Mesothelial cell of epicardium (in vitro differentiated cells): ENCODE measurements at regions not wholly inside any gene's neighbourhood (a gene's known extent, or its start where the extent isn't known, plus 50 kb on each side); places are given as distances from the start of the nearest gene placed in this dataset.

ENCODE experiments used
- DNase-seq, 2 experiments: peaks; one replicate each; pipeline ENCODE4 v3.0.0; 2021; ENCODE audit warnings: low spot score in 2 of 2; ENCODE audit not compliant: unreplicated experiment in 2 of 2
- H3K27ac Mint-ChIP-seq: 2 replicates; pipeline ENCODE4 v1.8.0; 2021; ENCODE audit warnings: mixed read lengths
- H3K27me3 Mint-ChIP-seq: 2 replicates; pipeline ENCODE4 v1.8.0; 2021; ENCODE audit warnings: low read depth, mixed read lengths
- H3K36me3 Mint-ChIP-seq: 2 replicates; pipeline ENCODE4 v1.8.0; 2021; ENCODE audit warnings: mixed read lengths
- H3K4me1 Mint-ChIP-seq: 2 replicates; pipeline ENCODE4 v1.8.0; 2021; ENCODE audit warnings: mixed read lengths
- H3K4me3 Mint-ChIP-seq: 2 replicates; pipeline ENCODE4 v1.8.0; 2021; ENCODE audit warnings: mild to moderate bottlenecking, moderate library complexity, mixed read lengths
- H3K9me3 Mint-ChIP-seq: 2 replicates; pipeline ENCODE4 v1.8.0; 2021; ENCODE audit warnings: mixed read lengths
- TF ChIP-seq, protein P1 (sequence below): fragments of 200-600 bp; sonication (generic); IDR thresholded peaks from one replicate; pipeline ENCODE4 v1.5.0; 2021; ENCODE audit warnings: antibody characterized with exemption; ENCODE audit not compliant: unreplicated experiment

DNA sequence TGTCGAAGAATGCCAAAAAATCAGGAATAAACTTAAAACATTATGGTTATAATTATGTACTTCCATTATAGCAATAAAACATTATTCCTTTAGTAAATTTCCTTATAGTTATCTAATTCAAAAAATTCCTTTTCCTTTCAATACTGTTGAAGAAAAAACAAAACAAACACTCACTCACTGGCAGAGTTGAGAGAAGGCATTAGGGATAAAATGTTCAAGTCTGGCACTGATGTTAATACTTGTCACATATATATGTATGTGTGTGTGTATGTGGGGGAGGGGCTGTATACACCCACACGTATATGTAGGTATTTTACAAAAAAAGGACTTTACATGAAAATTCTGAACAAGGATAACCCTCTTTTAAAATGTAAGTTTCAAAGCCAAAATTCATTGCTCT is 150.2 kb upstream of the MEOX2 start:
- Mint-ChIP-seq H3K27ac (no peak overlapping the region), H3K27me3 (no peaks in the 10 kb centered on the region), H3K4me3 (no peak overlapping the region), H3K36me3 (no peaks in the 10 kb centered on the region), H3K4me1 (peaks cover 28% of the 10 kb centered on the region), H3K9me3 (no peaks in the 10 kb centered on the region)
- TF ChIP-seq, protein P1, sequence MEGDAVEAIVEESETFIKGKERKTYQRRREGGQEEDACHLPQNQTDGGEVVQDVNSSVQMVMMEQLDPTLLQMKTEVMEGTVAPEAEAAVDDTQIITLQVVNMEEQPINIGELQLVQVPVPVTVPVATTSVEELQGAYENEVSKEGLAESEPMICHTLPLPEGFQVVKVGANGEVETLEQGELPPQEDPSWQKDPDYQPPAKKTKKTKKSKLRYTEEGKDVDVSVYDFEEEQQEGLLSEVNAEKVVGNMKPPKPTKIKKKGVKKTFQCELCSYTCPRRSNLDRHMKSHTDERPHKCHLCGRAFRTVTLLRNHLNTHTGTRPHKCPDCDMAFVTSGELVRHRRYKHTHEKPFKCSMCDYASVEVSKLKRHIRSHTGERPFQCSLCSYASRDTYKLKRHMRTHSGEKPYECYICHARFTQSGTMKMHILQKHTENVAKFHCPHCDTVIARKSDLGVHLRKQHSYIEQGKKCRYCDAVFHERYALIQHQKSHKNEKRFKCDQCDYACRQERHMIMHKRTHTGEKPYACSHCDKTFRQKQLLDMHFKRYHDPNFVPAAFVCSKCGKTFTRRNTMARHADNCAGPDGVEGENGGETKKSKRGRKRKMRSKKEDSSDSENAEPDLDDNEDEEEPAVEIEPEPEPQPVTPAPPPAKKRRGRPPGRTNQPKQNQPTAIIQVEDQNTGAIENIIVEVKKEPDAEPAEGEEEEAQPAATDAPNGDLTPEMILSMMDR: no peak
- no peak for DNase-seq

GRCh38 chr7:15836041-15836440 is 149.6 kb upstream of the MEOX2 start:
- H3K36me3 Mint-ChIP-seq: no peaks in the 10 kb centered on the region
- peaks cover 28% of the 10 kb centered on the region for H3K4me1 Mint-ChIP-seq
- DNase-seq: no peak
- TF ChIP-seq, protein P1: no peak
- no peaks in the 10 kb centered on the region for H3K27me3 Mint-ChIP-seq
- H3K9me3 Mint-ChIP-seq: no peaks in the 10 kb centered on the region
- no peak overlapping the region for H3K4me3 Mint-ChIP-seq
- H3K27ac Mint-ChIP-seq: no peak overlapping the region

- Mint-ChIP-seq H3K27ac (no peak overlapping the region), H3K36me3 (no peaks in the 10 kb centered on the region), H3K27me3 (no peaks in the 10 kb centered on the region), H3K4me1 (peaks cover 18% of the 10 kb centered on the region), H3K4me3 (no peak overlapping the region), H3K9me3 (no peaks in the 10 kb centered on the region)
- TF ChIP-seq, protein P1: no peak
- no peak for DNase-seq
Measured at GRCh38 chr7:15834446-15834845, 148.0 kb upstream of the MEOX2 start.

DNA sequence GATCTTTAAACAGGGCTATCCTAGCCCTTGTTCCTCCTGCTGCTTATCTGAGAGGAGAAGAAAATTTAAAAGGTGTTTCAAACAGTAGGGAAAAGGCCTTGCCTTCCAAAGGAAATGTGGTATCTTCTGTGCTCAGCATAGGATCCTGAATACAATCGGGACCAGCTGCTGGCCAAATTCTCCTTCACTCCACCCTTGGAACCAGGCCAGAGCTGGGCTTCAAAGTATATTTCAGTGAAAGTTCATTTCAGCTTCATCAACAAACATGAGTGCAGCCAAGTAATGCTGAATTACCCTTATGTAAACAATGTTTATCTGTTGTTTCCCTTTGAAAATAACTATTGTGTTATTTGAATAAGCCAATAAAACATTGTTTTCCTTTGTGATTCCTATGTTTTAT is 146.5 kb upstream of the MEOX2 start:
- no peaks in the 10 kb centered on the region for H3K36me3 Mint-ChIP-seq
- no peaks in the 10 kb centered on the region for H3K9me3 Mint-ChIP-seq
- no peak for DNase-seq
- H3K27me3 Mint-ChIP-seq: no peaks in the 10 kb centered on the region
- peaks cover 14% of the 10 kb centered on the region for H3K4me1 Mint-ChIP-seq
- no peak overlapping the region for H3K27ac Mint-ChIP-seq
- H3K4me3 Mint-ChIP-seq: no peak overlapping the region
- TF ChIP-seq, protein P1: no peak

DNA sequence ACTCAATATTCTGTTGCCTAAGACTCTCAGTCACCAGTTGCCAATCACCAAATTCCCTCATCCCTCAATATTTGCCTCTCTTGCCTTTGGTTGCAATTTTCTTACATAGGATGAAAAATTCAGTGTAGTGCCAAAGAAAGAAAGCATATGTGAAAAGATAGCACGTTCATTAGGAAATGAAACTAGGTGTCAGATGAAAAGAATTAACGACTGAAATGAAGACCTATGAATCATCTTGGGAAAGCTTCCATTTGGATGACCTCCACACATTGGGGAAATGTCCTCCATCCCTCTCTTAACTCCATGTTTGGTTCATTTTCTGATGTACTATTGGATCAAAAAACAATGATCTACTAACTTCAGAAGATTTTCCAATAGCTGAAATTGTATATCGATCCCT is 145.1 kb upstream of the MEOX2 start:
- Mint-ChIP-seq H3K9me3 (no peaks in the 10 kb centered on the region), H3K36me3 (no peaks in the 10 kb centered on the region), H3K27me3 (no peaks in the 10 kb centered on the region), H3K4me1 (peaks cover 2% of the 10 kb centered on the region), H3K27ac (no peak overlapping the region), H3K4me3 (no peak overlapping the region)
- DNase-seq: no peak
- TF ChIP-seq, protein P1: no peak

DNA sequence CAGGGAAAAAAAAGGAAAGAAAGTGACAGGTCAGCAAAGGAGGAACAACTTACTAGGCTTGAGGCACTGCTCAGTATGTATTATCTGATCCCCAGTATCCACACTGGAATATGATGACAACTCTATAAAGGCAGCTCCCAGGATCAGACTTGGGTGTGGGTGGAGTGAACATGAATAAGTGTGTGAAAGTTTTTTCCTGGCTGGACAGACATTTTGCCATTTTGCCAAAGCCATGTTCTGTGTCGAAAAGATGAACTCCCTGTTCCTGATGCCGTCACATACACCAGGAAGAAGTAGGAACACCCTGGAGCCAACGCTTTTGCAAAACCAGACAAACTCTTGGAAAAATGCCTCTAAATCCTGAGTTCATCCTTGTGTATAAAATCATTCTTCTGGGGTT is 143.2 kb upstream of the MEOX2 start:
- TF ChIP-seq, protein P1: no peak
- no peaks in the 10 kb centered on the region for H3K27me3 Mint-ChIP-seq
- no peak for DNase-seq
- H3K27ac Mint-ChIP-seq: no peak overlapping the region
- H3K9me3 Mint-ChIP-seq: no peaks in the 10 kb centered on the region
- H3K4me1 Mint-ChIP-seq: peaks cover 1% of the 10 kb centered on the region
- H3K36me3 Mint-ChIP-seq: no peaks in the 10 kb centered on the region
- no peak overlapping the region for H3K4me3 Mint-ChIP-seq
